Chondrocyte (in vitro differentiated cells): ENCODE measurements at regions not wholly inside any gene's neighbourhood (a gene's known extent, or its start where the extent isn't known, plus 50 kb on each side); places are given as distances from the start of the nearest gene placed in this dataset.
"Not testable (repeated sequence)": the region's sequence is repeated elsewhere in the genome, so short reads cannot be mapped to it uniquely, and the experiment has no call there.

Experiments used
- DNase-seq: peaks from one replicate; pipeline ENCODE4 v3.0.0; 2021; ENCODE audit warnings: mixed read lengths, low spot score
- H3K27ac Mint-ChIP-seq: one replicate; pipeline ENCODE4 v1.8.0; 2021; ENCODE audit warnings: mild to moderate bottlenecking, moderate library complexity, mixed read lengths; ENCODE audit not compliant: unreplicated experiment
- H3K27me3 Mint-ChIP-seq: 2 replicates; pipeline ENCODE4 v1.8.0; 2021; ENCODE audit warnings: low read depth, mixed read lengths
- H3K36me3 Mint-ChIP-seq: 2 replicates; pipeline ENCODE4 v1.8.0; 2021; ENCODE audit warnings: low read depth, mixed read lengths
- H3K4me1 Mint-ChIP-seq: 2 replicates; pipeline ENCODE4 v1.8.0; 2021; ENCODE audit warnings: low read depth, mild to moderate bottlenecking, mixed read lengths
- H3K4me3 Mint-ChIP-seq: one replicate; pipeline ENCODE4 v1.8.0; 2021; ENCODE audit warnings: mild to moderate bottlenecking, moderate library complexity, mixed read lengths; ENCODE audit not compliant: unreplicated experiment
- H3K9me3 Mint-ChIP-seq: 2 replicates; pipeline ENCODE4 v1.8.0; 2021; ENCODE audit warnings: low read depth, mixed read lengths
- CTCF ChIP-seq: fragments of 200-600 bp; sonication (generic); IDR thresholded peaks from 2 replicates; pipeline ENCODE4 v1.5.0; 2021; ENCODE audit warnings: antibody characterized with exemption, mild to moderate bottlenecking, moderate library complexity

DNA sequence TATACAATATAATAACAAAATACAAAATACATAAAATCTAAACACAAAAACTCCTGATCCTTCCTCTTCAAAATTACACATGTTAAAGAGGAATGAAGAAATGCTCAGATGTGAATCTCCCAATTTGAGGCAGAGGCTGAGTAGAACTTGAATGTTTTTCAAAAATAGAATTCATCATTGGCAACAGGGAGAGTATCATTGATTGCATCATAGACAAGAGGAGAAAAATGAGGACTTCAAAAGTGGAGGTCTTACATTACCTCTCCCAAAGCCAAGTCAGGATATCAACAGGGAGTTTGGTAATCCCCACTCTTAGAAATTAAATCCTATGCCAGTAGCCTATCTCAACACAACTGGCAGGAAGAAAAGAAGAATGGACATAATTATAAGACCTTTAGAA lies 2023.9 kb upstream of the CELF4 start:
- no peak for TF ChIP-seq CTCF
- Mint-ChIP-seq H3K4me1 (peaks cover 26% of the 10 kb centered on the region), H3K9me3 (peaks cover 2% of the 10 kb centered on the region), H3K27ac (no peak overlapping the region), H3K27me3 (peaks cover 2% of the 10 kb centered on the region), H3K36me3 (peaks cover 1% of the 10 kb centered on the region), H3K4me3 (no peak overlapping the region)
- DNase-seq, result no peak

GRCh38 chr18:39587586-39587985 lies 2022.0 kb upstream of the CELF4 start:
- Mint-ChIP-seq H3K27ac (no peak overlapping the region), H3K4me1 (peaks cover 15% of the 10 kb centered on the region), H3K9me3 (no peaks in the 10 kb centered on the region), H3K36me3 (no peaks in the 10 kb centered on the region), H3K4me3 (no peak overlapping the region), H3K27me3 (peaks cover 2% of the 10 kb centered on the region)
- TF ChIP-seq CTCF, result no peak
- DNase-seq, result no peak

DNA sequence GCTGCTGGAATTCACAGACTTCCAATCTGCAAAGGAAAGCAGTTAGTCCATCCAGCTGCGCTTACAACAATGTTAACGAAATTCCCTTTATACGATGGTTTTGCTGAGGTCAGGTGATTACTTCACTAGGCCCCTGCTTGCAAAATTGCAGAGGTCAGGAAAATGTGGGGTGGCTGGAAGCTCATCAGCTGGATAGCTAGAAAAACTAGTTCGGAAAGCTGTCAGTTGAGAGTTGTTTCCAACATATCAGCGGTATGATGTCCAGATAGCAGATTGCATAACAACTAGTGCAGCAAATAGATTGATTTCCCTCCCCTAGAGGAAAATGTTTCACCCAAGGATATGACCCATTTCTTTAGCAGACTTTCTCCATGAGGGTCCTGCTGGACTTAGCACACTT lies 2021.1 kb upstream of the CELF4 start:
- Mint-ChIP-seq H3K27ac (no peak overlapping the region), H3K27me3 (peaks cover 2% of the 10 kb centered on the region), H3K4me3 (no peak overlapping the region), H3K9me3 (no peaks in the 10 kb centered on the region), H3K4me1 (peaks cover 15% of the 10 kb centered on the region), H3K36me3 (no peaks in the 10 kb centered on the region)
- TF ChIP-seq CTCF, result no peak
- no peak for DNase-seq

GRCh38 chr18:39574897-39575296 lies 2009.3 kb upstream of the CELF4 start:
- H3K4me3 Mint-ChIP-seq, result no peak overlapping the region
- H3K27me3 Mint-ChIP-seq, result no peaks in the 10 kb centered on the region
- no peak overlapping the region for H3K27ac Mint-ChIP-seq
- no peaks in the 10 kb centered on the region for H3K36me3 Mint-ChIP-seq
- no peak for TF ChIP-seq CTCF
- no peak for DNase-seq
- H3K4me1 Mint-ChIP-seq, result no peaks in the 10 kb centered on the region
- H3K9me3 Mint-ChIP-seq, result no peaks in the 10 kb centered on the region

DNA sequence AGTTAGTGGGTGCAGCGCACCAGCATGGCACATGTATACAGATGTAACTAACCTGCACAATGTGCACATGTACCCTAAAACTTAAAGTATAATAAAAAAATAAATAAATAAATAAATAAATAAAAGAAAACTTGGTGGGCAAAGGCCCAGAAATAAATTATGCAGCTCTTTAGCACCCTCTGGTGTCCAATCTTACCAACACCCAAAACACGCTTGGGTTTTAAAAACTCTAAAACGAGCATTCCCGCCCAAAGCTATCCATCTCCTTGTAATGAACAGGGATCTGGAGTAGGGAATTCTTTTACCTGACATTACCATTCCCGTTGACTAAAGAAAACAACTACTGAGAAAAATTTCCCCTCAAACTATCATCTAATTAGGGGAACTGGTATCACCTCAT lies 2005.9 kb upstream of the CELF4 start:
- Mint-ChIP-seq H3K27me3 (no peaks in the 10 kb centered on the region), H3K27ac (no peak overlapping the region), H3K4me3 (no peak overlapping the region), H3K4me1 (no peaks in the 10 kb centered on the region), H3K9me3 (no peaks in the 10 kb centered on the region), H3K36me3 (no peaks in the 10 kb centered on the region)
- no peak for DNase-seq
- TF ChIP-seq CTCF, result peak; percentile 74

DNA sequence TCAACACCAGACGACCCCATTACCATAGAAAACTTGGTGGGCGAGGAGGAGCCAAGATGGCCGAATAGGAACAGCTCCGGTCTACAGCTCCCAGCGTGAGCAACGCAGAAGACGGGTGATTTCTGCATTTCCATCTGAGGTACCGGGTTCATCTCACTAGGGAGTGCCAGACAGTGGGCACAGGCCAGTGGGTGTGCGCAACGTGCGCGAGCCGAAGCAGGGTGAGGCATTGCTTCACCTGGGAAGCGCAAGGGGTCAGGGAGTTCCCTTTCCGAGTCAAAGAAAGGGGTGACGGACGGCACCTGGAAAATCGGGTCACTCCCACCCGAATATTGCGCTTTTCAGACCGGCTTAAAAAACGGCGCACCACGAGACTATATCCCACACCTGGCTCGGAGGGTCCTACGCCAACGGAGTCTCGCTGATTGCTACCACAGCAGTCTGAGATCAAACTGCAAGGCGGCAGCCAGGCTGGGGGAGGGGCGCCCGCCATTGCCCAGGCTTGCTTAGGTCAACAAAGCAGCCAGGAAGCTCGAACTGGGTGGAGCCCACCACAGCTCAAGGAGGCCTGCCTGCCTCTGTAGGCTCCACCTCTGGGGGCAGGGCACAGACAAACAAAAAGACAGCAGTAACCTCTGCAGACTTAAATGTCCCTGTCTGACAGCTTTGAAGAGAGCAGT lies 2000.1 kb upstream of the CELF4 start:
- H3K9me3 Mint-ChIP-seq, DNase-seq, H3K36me3 Mint-ChIP-seq, H3K4me1 Mint-ChIP-seq, H3K27ac Mint-ChIP-seq, H3K4me3 Mint-ChIP-seq, H3K27me3 Mint-ChIP-seq: not testable (repeated sequence)
